H1 (cell line): ENCODE measurements at regions not wholly inside any gene's neighbourhood (a gene's known extent, or its start where the extent isn't known, plus 50 kb on each side); places are given as distances from the start of the nearest gene placed in this dataset.
A peak's percentile ranks its signal among the peaks of the same experiment; 100 is the strongest.

ENCODE experiments used
- CTCF ChIA-PET: fragments of 300-600 bp; sonication (Branson Sonifier 250); formaldehyde crosslinking; loops from one replicate; lab custom pipeline; 2021; ENCODE audit not compliant: partially characterized antibody; lab: Charles Lee
- POLR2A ChIA-PET: fragments of 300-600 bp; sonication (Branson Sonifier 250); formaldehyde crosslinking; loops from one replicate; lab custom pipeline; 2021; ENCODE audit warnings: inconsistent platforms; ENCODE audit not compliant: partially characterized antibody; lab: Charles Lee
- DNase-seq, 2 experiments: peaks; one replicate each; pipeline versions ENCODE4 v3.0.0 to v3.0.0-alpha.2; 2010 to 2022; ENCODE audit warnings: low spot score in 2 of 2, low read depth in 1 of 2, mixed read lengths in 1 of 2
- FAIRE-seq: peaks from 2 replicates; lab custom pipeline; 2011; peaks lifted over from hg19 to GRCh38; lab: Jason Lieb, UNC
- H2AFZ ChIP-seq: 2 replicates; pipeline ENCODE4 v1.8.1; 2012; ENCODE audit warnings: low read length, inconsistent platforms
- H2AK5ac ChIP-seq: 2 replicates; pipeline ENCODE4 v1.6.1; 2013; ENCODE audit warnings: low read depth, low read length
- H2BK120ac ChIP-seq: replicated peaks from 2 replicates; pipeline ENCODE3; 2013; ENCODE audit warnings: low read depth, low read length, inconsistent platforms
- H2BK12ac ChIP-seq: 2 replicates; pipeline ENCODE4 v1.6.1; 2013; ENCODE audit warnings: low read depth, low read length
- H2BK15ac ChIP-seq: 2 replicates; pipeline ENCODE4 v1.6.1; 2013; ENCODE audit warnings: low read length
- H2BK20ac ChIP-seq: 2 replicates; pipeline ENCODE4 v1.6.1; 2013; ENCODE audit warnings: low read length
- H2BK5ac ChIP-seq: 2 replicates; pipeline ENCODE4 v1.6.1; 2013; ENCODE audit warnings: low read depth, low read length
- H3K14ac ChIP-seq: 2 replicates; pipeline ENCODE4 v1.6.1; 2013; ENCODE audit warnings: inconsistent platforms; ENCODE audit not compliant: insufficient read length
- H3K18ac ChIP-seq: 2 replicates; pipeline ENCODE4 v1.6.1; 2013; ENCODE audit warnings: low read length; ENCODE audit errors: extremely low read depth
- H3K23ac ChIP-seq: 2 replicates; pipeline ENCODE4 v1.6.1; 2013; ENCODE audit warnings: inconsistent platforms; ENCODE audit not compliant: insufficient read length
- H3K23me2 ChIP-seq: 2 replicates; pipeline ENCODE4 v1.6.1; 2013; ENCODE audit warnings: low read depth, low read length
- H3K27ac ChIP-seq: 2 replicates; pipeline ENCODE4 v1.6.1; 2011; ENCODE audit warnings: low read depth, low read length, inconsistent platforms
- H3K27me3 ChIP-seq, 4 experiments: replicated peaks in 1 of 4; 1 replicate in 1 of 4; 2 replicates in 3 of 4; pipeline versions ENCODE4 v1.6.1 to v1.8.1; 2011 to 2013; ENCODE audit warnings: low read length in 3 of 4, mild to moderate bottlenecking in 3 of 4, inconsistent platforms in 2 of 4, mixed read lengths in 2 of 4, moderate library complexity in 1 of 4; ENCODE audit not compliant: control insufficient read depth in 3 of 4, insufficient read depth in 3 of 4; ENCODE audit errors: extremely low read depth in 1 of 4
- H3K36me3 ChIP-seq, 4 experiments: 2 replicates each; pipeline versions ENCODE4 v1.6.1 to v1.8.1; 2011 to 2013; ENCODE audit warnings: mild to moderate bottlenecking in 4 of 4, low read length in 3 of 4, moderate library complexity in 2 of 4, control low read depth in 1 of 4, inconsistent platforms in 1 of 4; ENCODE audit not compliant: insufficient read depth in 4 of 4, control insufficient read depth in 2 of 4
- H3K4ac ChIP-seq: replicated peaks from 2 replicates; pipeline ENCODE3; 2013; ENCODE audit warnings: low read length, low read depth, mixed read lengths, inconsistent platforms; ENCODE audit not compliant: insufficient read length
- H3K4me1 ChIP-seq, 4 experiments: replicated peaks in 1 of 4; 1 replicate in 1 of 4; 2 replicates in 3 of 4; pipeline versions ENCODE4 v1.6.1 to v1.8.1; 2011 to 2013; ENCODE audit warnings: low read length in 3 of 4, inconsistent platforms in 2 of 4, mixed read lengths in 1 of 4; ENCODE audit not compliant: insufficient read depth in 4 of 4, control insufficient read depth in 3 of 4
- H3K4me2 ChIP-seq, 2 experiments: 2 replicates each; pipeline versions ENCODE4 v1.6.1 to v1.8.1; 2011 to 2013; ENCODE audit warnings: low read depth in 2 of 2, low read length in 2 of 2, control low read depth in 1 of 2, inconsistent platforms in 1 of 2, mild to moderate bottlenecking in 1 of 2; ENCODE audit not compliant: insufficient read depth in 1 of 2
- H3K4me3 ChIP-seq, 4 experiments: fragments of 200-600, 300-600 bp in 1 of 4; sonication (generic), shearing (Covaris generic), sonication (Bioruptor Twin) in 1 of 4; 2 replicates each; pipeline versions ENCODE4 v1.5.1 to v1.8.1; 2011 to 2016; ENCODE audit warnings: low read length in 4 of 4, low read depth in 3 of 4, control low read depth in 2 of 4, inconsistent platforms in 2 of 4, mild to moderate bottlenecking in 2 of 4, mixed read lengths in 1 of 4, moderate library complexity in 1 of 4; ENCODE audit not compliant: insufficient read depth in 2 of 4; ENCODE audit errors: extremely low read depth in 1 of 4
- H3K56ac ChIP-seq: replicated peaks from 2 replicates; pipeline ENCODE3; 2013; ENCODE audit warnings: low read depth, mild to moderate bottlenecking, mixed read lengths, low read length, inconsistent platforms; ENCODE audit not compliant: insufficient read length
- H3K79me1 ChIP-seq: 2 replicates; pipeline ENCODE4 v1.6.1; 2013; ENCODE audit warnings: low read depth, low read length, control low read depth
- H3K79me2 ChIP-seq, 2 experiments: 2 replicates each; pipeline versions ENCODE4 v1.6.1 to v1.8.1; 2012 to 2013; ENCODE audit warnings: low read length in 2 of 2, mild to moderate bottlenecking in 2 of 2, inconsistent platforms in 1 of 2; ENCODE audit not compliant: insufficient read depth in 2 of 2, control insufficient read depth in 1 of 2
- H3K9ac ChIP-seq, 4 experiments: replicated peaks in 1 of 4; 1 replicate in 1 of 4; 2 replicates in 3 of 4; pipeline versions ENCODE4 v1.6.1 to v1.8.1; 2011 to 2013; ENCODE audit warnings: low read depth in 3 of 4, low read length in 3 of 4, control low read depth in 2 of 4, mild to moderate bottlenecking in 2 of 4, moderate library complexity in 2 of 4, inconsistent platforms in 1 of 4; ENCODE audit errors: extremely low read depth in 1 of 4
- H3K9me3 ChIP-seq, 2 experiments: 2 replicates each; pipeline versions ENCODE4 v1.6.1 to v1.8.1; 2012 to 2013; ENCODE audit warnings: mild to moderate bottlenecking in 2 of 2, moderate library complexity in 2 of 2, control low read depth in 1 of 2, inconsistent platforms in 1 of 2, low read depth in 1 of 2, low read length in 1 of 2, mixed read lengths in 1 of 2; ENCODE audit not compliant: insufficient read depth in 2 of 2
- H4K20me1 ChIP-seq, 2 experiments: replicated peaks in 1 of 2; 2 replicates each; pipeline versions ENCODE3 to v1.8.1; 2011 to 2013; ENCODE audit warnings: inconsistent platforms in 2 of 2, low read length in 2 of 2, mild to moderate bottlenecking in 1 of 2; ENCODE audit not compliant: insufficient read depth in 2 of 2, control insufficient read depth in 1 of 2
- H4K5ac ChIP-seq: 2 replicates; pipeline ENCODE4 v1.6.1; 2013; ENCODE audit warnings: low read length, low read depth, mixed read lengths, inconsistent platforms; ENCODE audit not compliant: insufficient read length
- H4K8ac ChIP-seq: 2 replicates; pipeline ENCODE4 v1.8.0; 2013; ENCODE audit warnings: mild to moderate bottlenecking, moderate library complexity, low read length, inconsistent platforms; ENCODE audit not compliant: insufficient read depth; ENCODE audit errors: extremely low read depth
- H4K91ac ChIP-seq: replicated peaks from 2 replicates; pipeline ENCODE3; 2013; ENCODE audit warnings: low read length, mixed read lengths, inconsistent platforms; ENCODE audit not compliant: insufficient read length
- CBX8 ChIP-seq: fragments of 300-800, 300-1000 bp; sonication (generic); IDR thresholded peaks from 2 replicates; pipeline ENCODE4 v1.7.1; 2016; ENCODE audit warnings: low read depth, low read length, borderline replicate concordance
- GTF2F1 ChIP-seq: IDR thresholded peaks from 2 replicates; pipeline ENCODE4 v1.6.1; 2012; ENCODE audit warnings: low read depth, low read length, improper control_type of control experiment, borderline replicate concordance
- HDAC6 ChIP-seq: IDR thresholded peaks from one replicate; pipeline ENCODE4 v1.7.1; 2012; ENCODE audit warnings: low read depth, mild to moderate bottlenecking, inconsistent platforms, low read length, moderate library complexity
- RNF2 ChIP-seq: fragments of 200-900, 300-1000 bp; sonication (generic); IDR thresholded peaks from 2 replicates; pipeline ENCODE4 v1.7.1; 2016; ENCODE audit warnings: borderline replicate concordance, low read depth, mild to moderate bottlenecking, antibody characterized with exemption, low read length; ENCODE audit not compliant: poor library complexity, severe bottlenecking; ENCODE audit errors: missing control alignments
- WGBS, 2 experiments: shearing (Covaris generic) in 1 of 2; methylation state at CpG; one replicate each; pipeline versions ENCODE4 v1.1.6 to v1.1.7; 2013 to 2015; ENCODE audit warnings: low lambda C conversion rate in 2 of 2, mixed read lengths in 2 of 2, inconsistent platforms in 1 of 2, low coverage in 1 of 2, missing lambda C conversion rate in 1 of 2; ENCODE audit not compliant: insufficient replicate concordance in 2 of 2, insufficient coverage in 1 of 2, insufficient read length in 1 of 2; ENCODE audit errors: extremely low coverage in 1 of 2, missing lambda C conversion rate in 1 of 2; 5-methylcytosine and 5-hydroxymethylcytosine counted together

- Histone ChIP-seq H3K4me2 (no peak overlapping the region), H3K4me1 (peaks cover 0 to 4% (median 0%) of the 10 kb centered on the region in 4 experiments; a peak in 2 of 7 replicates), H3K4me3 (no peak overlapping the region), H4K5ac (no peak overlapping the region), H4K91ac (no peak overlapping the region), H3K27me3 (no peaks in the 10 kb centered on the region), H3K4ac (no peak overlapping the region), H3K23me2 (no peaks in the 10 kb centered on the region), H3K18ac (no peak overlapping the region), H3K9me3 (no peaks in the 10 kb centered on the region), H3K27ac (no peak overlapping the region), H2BK120ac (no peak overlapping the region), H2BK15ac (0 out of 2 replicates have a peak overlapping the region, but pooled peaks have one; percentile 29), H3K79me1 (no peaks in the 10 kb centered on the region), H2AK5ac (no peak overlapping the region), H2BK5ac (no peak overlapping the region), H3K56ac (no peak overlapping the region), H3K23ac (no peak overlapping the region), H2BK12ac (no peak overlapping the region), H2BK20ac (no peak overlapping the region), H3K14ac (no peak overlapping the region), H4K8ac (no peak overlapping the region), H3K36me3 (no peaks in the 10 kb centered on the region), H2AFZ (no peak overlapping the region), H4K20me1 (no peaks in the 10 kb centered on the region), H3K79me2 (no peaks in the 10 kb centered on the region), H3K9ac (no peak overlapping the region)
- ChIA-PET CTCF (interaction anchor here (1.7 to 1.8 kb wide), 2 partner anchors 12 to 127 kb away, joined by 3 to 10 read pairs; no protein-coding TSS in a partner anchor), POLR2A (no interaction called here)
- DNase-seq (no peak), FAIRE-seq (no peak)
- TF ChIP-seq HDAC6 (no peak), CBX8 (no peak), GTF2F1 (no peak), RNF2 (no peak)
- WGBS, 2 experiments: 89% methylated on average over 5 of the region's 5 CpGs; no CpG with 5 or more reads in 1 of the 2 experiments
Measured at GRCh38 chr10:130957423-130957822, 354.1 kb downstream of the TCERG1L start.
